Activated naive CD4-positive, alpha-beta T cell (primary cell): ENCODE measurements at regions not wholly inside any gene's neighbourhood (a gene's known extent, or its start where the extent isn't known, plus 50 kb on each side); places are given as distances from the start of the nearest gene placed in this dataset.

Experiments used
- DNase-seq, 4 experiments: peaks; one replicate each; lab custom pipeline; 2025; lab: John Stamatoyannopoulos, UW

DNA sequence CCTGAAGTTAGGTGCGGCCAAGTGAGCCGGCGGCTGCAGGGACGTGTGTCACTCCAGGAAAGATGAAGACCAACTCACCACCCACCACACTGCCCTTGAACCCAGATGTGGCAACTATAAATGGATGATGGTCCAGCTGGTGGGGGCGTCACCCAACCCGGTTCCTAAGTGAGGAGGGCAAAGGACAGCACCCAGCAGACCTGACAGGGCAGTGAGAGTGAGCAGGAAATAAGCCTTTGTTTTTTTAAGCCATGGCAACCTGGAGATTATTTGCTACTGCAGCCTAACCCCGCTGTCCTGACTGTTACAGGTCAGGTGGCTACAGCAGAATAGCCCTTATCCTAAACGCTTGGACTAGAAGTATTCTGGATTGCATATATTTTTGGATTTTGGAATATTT is 228.9 kb downstream of the CTTN start:
- DNase-seq = no peak

DNA sequence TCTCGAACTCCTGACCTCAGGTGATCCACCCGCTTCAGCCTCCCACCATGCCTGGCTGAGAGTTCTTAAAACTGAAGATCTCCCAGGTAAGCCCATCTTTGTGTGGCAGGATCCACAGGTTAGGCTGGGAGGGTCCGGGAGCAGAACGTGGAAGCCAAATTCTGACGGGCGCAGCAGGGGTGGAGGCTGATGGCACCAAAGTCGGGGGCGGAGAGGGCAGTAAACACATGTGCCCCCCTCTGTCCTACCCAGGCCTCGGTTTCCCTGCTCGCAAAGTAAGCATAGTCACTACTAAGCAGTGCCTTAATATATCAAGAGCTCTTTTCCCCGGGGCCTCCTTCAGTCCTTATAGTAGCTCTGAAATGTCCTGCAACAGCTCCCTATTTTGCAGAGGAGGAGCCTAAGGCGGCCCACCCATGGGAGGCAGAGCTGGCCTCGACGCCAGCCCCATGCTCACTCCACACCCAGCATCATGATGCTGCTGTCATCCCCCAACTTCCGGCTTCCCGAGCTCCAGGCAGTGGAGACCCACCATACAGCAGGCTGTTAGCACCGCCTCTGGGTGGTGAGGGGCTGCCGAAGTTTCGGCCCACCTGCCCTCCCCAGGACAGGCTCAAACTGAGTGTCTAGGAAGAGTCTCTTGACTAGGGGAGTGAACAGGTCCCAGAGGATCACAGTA is 230.0 kb downstream of the CTTN start:
- no peak for DNase-seq

DNA sequence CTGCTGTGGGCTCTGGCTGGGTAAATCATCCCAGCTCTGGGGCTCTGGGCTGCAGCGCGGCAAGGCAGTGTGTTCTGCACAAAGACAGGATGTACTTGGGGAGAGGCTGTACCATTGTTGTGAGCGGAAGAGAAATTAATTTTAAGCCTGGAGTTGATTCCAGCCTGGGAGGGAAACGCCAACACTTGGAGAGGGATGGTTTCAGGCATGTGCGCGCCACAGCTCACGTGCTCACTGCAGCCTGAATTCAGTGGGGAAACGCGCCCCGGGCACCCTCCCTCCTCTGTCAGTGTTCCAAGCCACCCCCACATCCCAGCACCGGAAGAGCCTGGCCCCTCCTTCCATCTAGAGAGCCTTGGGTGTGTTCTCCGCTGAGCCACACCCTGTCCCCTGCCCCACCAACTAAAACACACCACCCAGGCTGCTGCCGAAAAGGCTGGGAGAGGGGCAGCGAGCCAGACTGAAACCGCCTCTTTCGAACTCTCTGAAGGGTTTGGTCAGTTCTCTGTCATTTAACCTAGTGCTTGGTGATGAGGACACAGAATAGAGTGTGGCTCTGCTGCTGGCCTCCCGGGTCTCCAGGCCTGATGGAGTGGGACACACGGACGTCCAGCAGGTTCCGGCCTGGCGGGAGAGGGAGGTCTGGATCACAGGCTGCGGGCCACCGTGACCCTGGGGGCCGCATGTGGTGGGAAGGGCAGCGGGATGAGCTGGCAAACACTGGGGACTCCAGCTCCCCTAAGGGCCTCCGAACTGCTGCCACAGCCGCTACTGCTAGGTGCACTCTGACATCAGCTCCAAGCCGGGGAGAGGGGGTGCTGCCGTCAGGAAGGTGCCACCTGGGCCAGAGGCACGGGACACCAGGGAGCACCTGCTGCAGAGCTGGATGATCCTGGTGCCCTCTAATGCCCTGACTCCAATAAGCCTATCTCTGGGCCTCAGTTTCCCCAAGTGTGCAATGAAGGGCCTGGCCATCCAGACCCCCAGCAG is 230.8 kb downstream of the CTTN start:
- no peak for DNase-seq

DNA sequence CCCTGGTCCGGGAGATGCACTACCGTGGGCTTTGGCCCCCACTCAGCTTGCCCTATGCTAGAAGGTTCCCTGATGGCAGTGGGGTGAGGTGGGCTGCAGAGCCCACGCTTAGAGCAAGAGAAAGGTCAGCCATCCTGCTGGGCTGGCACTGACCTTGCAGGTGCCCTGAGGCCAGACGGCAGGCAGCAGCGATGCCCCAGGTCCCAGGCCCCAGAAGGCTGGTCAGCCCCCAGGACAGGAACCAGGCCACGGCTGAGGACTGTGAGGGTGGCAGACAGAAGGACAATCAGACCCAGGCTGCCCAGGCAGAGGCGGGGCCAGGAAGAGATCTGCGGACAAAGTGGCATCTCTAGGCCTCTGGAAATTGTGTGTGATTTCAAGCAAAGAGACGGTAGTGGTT is 231.7 kb downstream of the CTTN start:
- DNase-seq = no peak

DNA sequence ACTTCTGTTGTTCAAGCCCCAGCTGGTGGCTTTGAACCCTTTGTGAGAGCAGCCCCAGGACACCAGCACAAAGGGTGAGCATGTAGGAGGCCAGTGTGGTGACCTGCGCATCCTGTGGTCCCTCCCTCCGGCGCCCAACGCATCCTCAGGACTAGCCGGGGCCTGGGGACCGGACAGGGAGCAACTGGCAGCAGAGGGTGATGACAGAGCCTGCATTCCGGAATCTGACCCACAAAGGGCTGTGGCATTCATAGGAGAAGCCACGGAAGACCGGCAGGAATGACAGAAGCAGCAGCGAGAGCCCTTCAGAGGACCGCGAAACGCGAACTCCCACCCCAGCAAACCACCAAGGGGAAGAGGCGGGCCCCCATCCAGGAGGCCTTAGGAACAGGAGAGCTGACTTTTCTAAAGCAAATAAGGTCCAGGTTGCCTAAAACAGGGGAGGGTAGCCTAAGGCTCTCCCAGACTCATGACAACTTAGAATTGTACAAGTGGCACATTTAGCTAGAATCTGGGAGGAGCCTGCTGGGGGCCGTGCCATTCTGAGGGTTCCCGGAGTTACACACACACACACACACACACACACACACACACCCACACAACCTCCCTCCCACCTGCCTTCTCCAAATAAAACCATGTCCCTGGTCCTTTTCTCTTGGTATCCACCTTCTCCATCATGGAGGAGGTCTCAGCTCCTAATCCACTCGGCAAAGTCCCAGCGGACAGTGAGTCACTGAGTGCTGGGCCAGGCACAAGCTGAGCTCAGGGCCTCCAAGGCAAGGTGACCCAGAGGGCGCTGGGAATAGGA is 232.7 kb downstream of the CTTN start:
- DNase-seq = no peak

DNA sequence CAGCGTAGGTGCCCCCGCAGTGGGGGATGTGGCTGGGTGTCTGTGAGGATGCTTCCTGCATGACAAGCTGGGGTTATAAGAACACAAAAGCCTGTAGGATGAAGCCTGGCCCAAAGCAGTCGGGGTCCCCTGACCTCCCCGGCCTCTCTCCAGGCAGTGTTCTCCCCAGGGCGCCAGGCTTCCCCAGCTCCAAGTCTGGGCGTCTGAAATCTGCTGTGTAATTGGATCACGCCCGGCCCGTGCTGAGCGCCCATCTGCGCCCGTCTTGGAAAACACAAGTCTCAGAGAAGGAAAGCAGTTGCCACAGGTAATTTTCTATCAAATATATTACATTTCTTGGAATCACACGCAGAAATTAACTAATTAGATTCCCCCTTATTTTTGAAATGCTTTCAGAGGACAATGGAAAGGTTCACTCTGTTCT is 233.3 kb downstream of the CTTN start:
- DNase-seq = no peak

DNA sequence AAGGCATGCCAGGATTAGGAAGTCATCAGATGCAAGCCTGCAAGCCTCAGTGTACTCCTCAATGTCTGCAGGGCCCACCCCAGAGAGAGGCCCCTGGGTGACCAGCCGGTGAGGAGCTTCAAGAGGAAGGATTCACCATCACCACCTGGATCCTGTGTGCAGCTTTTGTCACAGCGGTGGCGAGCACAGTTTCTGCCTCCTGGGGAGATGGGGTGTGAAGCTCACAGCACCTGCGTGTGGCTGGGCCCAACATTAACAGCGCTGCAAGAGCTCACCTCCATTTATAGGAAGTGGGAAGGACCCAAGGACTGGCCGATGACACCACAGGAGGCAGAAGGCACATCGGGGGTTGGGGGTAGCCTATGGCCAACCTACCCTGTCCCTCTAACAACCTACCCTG is 235.3 kb downstream of the CTTN start:
- no peak for DNase-seq

DNA sequence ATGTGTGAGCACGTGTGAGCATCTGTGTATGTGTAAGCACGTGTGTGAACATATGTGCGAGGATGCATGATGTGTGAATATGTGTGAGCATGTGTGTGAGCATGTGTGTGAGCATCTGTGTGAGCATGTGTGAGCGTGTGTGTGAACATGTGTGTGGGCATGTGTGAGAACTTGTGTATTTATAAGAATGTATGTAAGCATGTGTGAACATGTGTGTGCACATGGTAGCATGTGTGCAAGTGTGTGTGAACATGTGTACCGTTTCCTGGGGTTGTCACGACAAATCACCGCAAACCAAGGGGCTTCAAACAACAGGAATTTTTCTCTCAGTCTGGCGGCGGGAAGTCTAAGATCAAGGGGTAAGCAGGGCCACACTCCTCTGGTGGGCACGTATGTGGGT is 238.3 kb downstream of the CTTN start:
- DNase-seq = no peak

DNA sequence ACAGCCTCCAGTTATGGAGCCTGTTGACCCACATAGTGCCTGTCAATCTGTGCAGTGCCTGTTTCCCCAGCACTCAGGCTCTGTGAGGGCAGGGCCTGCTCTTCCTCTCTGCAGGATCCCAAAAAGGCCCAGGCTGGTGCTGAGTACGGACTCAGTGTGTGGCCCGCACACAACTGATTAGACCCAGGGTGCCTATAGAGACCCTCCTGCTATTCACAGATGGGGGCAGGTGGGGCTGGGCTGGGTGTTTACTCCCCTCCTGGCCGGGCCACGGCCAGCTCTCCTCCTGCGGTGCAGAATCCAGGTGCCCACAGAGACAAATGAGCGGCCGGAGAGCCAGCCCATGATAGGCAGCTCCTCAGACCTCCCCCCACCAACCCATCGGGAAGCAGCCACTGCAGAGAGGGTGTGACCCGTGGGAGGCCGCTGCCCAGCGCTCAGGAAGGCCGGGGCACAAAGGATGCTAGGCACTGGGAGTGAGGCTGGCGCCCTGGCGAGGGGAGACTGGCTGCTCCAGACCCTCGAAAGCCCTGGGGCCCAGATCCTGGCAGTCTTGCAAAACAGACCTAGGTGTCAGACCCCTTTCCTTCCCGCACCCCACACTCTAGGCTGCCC is 239.0 kb downstream of the CTTN start:
- DNase-seq = no peak

DNA sequence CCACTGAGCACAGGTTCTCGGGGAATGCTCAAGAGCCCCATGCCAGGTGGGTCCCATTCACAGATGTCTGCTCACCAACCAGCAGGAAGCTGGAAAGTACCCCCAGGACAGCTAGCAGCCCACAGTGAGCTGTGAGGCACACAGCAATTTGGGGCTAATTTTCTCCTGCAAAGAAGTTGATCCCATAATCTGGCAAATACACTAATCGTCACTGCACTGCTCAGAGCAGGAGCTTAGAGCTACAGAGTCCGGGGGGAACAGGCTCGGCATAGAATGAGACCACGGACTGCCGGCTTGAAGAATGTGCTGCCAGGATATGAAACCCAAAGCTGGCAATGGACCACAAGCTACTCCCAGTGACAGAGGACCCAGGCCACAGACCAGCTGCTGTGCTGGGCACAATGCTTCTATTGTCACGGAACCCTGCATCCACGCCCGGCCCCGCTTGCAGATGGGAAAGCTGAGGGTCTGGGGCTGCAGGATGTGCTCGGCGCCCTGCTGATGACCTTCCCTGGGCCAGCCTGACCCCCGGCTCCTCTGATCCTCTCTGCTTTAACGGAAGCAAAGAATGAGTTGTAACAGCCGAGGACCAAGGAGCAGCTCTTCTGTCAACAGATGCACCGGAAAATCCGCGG is 239.7 kb downstream of the CTTN start:
- no peak for DNase-seq

DNA sequence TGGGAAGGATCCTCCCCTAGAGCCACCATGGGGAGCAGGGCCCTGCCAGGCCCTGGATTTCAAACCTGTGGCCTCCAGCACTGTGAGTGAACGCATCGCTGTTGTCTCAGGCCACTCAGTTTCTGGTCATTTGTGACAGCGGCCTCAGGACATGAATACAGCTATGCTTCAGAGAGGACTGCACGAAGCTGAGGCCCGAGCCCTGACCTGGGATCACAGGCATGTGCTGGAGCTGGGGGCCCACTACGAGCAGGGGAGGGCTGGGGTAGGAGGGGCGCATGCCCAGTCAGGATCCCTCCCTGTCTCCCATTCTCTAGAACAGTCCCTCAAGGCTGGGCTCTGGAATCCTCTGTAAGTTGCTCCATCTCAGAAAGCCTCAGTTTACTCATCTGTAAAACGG is 242.1 kb downstream of the CTTN start:
- DNase-seq = no peak

DNA sequence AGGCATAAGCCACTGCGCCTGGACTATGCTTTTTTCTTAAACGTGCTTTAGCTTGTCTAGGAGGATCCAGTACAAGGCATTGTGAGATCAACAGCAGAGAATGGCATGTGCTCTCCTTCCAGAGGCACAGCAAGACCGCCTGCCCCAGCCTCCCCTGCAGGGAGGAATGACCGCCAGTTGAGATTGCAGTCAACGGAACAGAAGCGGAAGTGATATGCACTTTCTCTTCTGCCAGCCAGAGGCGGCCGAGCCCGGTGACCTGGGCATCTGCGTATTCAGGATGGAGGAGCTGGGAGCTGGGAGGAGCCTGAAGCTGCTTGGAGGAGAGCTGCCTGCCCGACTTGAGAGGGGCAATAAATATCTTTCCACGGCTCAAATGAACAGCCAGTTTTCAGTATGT is 243.0 kb downstream of the CTTN start:
- DNase-seq = no peak

DNA sequence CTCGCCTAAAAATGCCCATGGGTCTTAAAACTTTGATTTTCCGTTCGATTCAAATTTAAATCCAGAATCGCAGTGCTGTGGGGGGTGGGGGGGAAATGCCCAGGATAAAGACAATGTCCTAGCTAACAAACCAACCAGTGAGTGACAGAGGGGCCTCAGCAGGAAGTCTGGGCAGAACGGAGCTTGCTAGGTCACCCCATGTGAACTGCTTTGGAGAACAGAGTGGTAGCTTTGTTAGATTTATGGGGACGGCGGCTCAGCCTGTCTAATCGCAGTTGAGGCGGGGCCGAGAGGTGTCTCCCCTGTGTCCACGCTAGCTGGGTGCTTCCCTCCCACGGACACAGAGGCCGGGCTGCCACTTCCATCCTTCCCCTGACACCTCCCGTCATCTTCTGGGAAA is 243.9 kb downstream of the CTTN start:
- DNase-seq = no peak

DNA sequence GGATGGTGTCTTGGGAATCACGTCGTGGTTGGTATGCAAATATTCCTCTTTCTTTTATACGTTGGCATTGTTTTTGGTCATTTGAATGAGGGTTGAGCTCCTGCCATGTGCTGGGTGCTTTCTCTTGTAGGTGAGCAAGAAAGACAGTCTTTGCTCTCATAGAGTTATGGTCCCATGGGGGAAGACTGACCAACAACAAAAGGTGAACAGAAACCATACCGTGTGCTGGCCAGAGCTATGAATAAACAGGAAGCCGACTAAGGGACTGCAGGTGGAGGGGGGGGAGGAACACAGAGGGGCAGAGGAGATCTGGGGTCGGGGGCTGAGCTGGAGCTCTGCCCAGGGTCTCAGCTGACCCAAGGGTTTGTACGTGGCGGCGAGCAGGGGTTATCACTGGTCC is 245.3 kb downstream of the CTTN start:
- DNase-seq = no peak

DNA sequence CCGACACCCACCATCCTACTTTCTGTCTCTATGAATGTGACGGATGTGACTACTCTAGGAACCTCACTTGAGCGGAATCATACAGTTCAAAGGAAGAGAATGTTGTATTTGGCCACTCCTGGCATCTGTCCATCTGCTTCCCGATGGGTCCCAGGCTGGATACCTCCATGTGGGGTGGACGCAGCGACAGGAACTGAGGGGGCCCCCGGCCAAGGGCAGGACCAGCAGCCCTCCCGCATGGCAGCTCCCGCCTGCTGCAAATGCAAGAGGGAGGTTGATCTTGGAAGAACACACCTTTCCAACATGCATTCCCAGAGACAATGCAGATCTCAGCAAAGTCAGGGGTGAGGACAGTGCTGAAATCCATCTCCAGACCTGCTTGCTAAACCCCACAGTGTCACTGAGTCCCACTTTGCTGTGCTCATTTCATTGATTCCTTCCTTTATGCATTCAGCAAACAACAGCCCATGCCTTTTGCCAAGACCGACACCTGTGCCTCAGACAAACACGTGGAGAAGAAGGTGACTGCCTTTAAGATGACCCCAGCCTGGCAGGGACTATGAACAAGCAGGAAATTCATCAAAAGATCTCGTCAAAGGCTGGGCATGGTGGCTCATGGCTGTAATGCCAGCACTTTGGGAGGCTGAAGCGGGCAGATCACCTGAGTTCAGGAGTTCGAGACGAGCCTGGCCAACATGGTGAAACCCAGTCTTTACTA is 246.2 kb downstream of the CTTN start:
- DNase-seq = no peak

DNA sequence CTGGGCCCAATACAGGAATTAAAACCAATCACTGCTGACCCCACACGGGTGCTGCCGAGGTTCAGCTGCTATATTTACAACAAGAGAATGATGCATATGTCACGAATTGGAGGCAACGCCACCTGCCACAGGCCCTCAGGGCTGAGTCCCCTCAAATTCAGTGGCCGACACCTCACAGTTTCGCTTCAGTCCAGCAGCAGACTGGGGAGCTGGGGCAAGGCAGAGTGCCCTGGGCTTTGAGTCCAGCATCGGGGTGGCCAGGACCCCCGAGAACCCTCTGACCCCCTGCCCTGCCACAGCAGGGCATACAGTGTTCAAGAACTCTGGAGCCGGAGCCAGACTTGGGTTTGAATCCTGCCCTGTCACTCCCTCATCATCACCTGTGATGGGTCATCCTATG is 247.2 kb downstream of the CTTN start:
- no peak for DNase-seq

DNA sequence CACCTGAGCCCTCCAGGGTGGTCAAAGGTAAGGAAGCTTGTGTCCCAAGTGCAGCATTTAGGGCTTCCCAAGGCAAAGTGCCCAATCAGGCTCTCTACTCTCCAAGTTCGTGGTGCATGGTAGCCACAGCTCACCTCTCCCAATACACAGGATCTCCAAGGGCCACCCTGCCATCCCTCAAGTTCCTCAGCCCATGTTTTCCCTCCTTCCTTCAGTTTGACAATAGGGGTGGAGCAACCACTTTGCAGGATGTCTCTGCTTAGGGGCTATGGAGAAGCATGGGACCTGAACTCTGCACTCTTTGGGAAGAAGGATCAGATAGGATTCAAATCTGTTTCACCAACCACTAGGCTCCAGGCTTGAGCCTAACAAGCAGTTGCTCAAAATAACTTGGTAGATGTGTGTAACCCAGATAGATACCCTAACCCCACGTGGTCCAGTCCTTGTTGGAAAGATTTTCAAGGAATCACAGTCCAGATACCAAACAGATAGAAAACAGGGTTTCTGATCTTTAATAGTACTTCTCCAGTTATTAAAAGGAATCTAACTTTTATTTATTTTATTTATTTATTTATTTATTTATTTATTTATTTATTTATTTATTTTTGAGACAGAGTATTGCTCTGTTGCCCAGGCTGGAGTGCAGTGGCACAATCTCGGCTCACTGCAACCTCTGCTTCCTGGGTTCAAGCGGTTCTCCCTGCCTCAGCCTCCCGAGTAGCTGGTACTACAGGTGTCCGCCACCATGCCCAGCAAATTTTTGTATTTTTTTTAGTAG is 248.1 kb downstream of the CTTN start:
- DNase-seq = no peak

DNA sequence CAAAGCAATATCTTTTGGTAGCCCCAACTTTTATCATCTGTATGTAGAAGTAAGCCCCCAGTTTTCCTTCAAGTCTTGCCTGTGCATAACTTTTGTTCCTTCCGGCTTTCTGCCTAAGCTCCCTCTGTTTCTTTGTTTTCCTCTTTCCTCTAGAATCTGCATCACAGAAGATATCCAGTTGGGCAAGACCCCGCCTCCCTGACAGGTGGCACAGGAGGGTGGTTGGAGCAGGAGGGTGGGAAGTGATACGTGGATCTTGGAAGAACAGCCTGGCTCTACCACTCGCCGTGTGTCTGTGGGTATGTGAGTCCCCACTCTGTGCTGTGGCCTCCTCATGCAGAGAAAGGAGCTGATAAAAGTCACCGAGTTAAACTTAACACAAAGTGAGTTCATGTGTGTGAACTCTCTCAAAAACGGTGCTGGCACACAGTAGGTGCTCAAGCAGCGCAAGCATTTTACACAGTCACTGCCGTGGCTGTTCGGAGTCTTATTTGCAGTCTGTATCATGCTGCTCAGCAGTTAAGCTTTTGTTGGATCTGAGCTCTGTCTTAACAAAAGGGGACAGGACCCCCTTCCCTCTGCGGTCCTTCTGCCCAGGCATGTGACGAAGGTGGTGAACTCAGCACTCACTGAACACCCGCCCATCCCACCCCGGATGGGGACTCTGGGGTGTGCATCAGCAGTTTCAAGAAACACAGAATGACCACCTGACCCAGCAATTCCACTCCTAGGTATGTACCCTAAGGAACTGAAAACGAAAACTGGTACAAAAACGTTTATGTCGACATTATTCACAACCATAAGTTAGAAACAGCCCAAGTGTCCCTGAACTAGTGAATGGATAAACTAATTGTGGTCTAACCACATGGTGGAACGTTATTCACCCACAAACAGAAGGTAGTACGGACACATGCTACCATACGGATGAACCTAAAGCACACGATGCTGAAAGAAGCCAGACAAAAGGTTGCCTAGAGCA is 249.1 kb downstream of the CTTN start:
- no peak for DNase-seq
